HepG2 (cell line): ENCODE measurements at regions not wholly inside any gene's neighbourhood (a gene's known extent, or its start where the extent isn't known, plus 50 kb on each side); places are given as distances from the start of the nearest gene placed in this dataset.

Experiments used
- ATAC-seq: fragments of 200-7000 bp; cut with Tn5 transposase; 3 replicates; pipeline ENCODE4 v1.9.1; 2020; ENCODE audit warnings: mild to moderate bottlenecking, moderate library complexity
- BruUV-seq: library from RNA; stranded (reverse); fragments of 400-500 nt; replicated peaks from 2 replicates; lab custom pipeline; 2021; lab: Mats Ljungman, UMichigan
- CTCF ChIA-PET: fragments of 300-600 bp; formaldehyde crosslinking; extraction: SDS; loops from one replicate; lab custom pipeline; 2021; ENCODE audit warnings: low total read pairs, inconsistent platforms, low intra/inter-chr PET ratio; lab: Yijun Ruan, JAX
- POLR2A ChIA-PET: fragments of 350-600 bp; sonication (Branson Sonifier 250); formaldehyde crosslinking; loops from one replicate; lab custom pipeline; 2020; ENCODE audit warnings: antibody characterized with exemption, inconsistent platforms; lab: Yijun Ruan, JAX
- DNase-seq: peaks from one replicate; pipeline ENCODE4 v3.0.0-alpha.2; 2015; ENCODE audit warnings: low spot score
- FAIRE-seq: peaks from 3 replicates; lab custom pipeline; 2011; peaks lifted over from hg19 to GRCh38; lab: Jason Lieb, UNC
- H2AFZ ChIP-seq: one replicate; pipeline ENCODE4 v1.6.1; 2011; ENCODE audit warnings: low read length, inconsistent platforms
- H3K27ac ChIP-seq: fragments of 300-600 bp; 3 replicates; pipeline ENCODE4 v1.8.0; 2011; ENCODE audit warnings: mixed run types, mild to moderate bottlenecking, mixed read lengths, low read length, inconsistent platforms; ENCODE audit not compliant: insufficient read depth; ENCODE audit errors: extremely low read length
- H3K27me3 ChIP-seq, 2 experiments: fragments of 200-600 bp in 1 of 2; 2 replicates in 1 of 2; 3 replicates in 1 of 2; pipeline versions ENCODE4 v1.6.0 to v1.8.0; 2011; ENCODE audit warnings: low read length in 2 of 2, mild to moderate bottlenecking in 2 of 2, moderate library complexity in 2 of 2, inconsistent platforms in 1 of 2; ENCODE audit not compliant: insufficient read depth in 2 of 2, control insufficient read depth in 1 of 2
- H3K36me3 ChIP-seq, 2 experiments: fragments of 200-600 bp in 1 of 2; replicated peaks in 1 of 2; 2 replicates in 1 of 2; 3 replicates in 1 of 2; pipeline versions ENCODE4 v1.5.1 to v1.8.0; 2011; ENCODE audit warnings: low read length in 2 of 2, inconsistent platforms in 1 of 2; ENCODE audit not compliant: insufficient read depth in 2 of 2, control insufficient read depth in 1 of 2
- H3K4me1 ChIP-seq: 2 replicates; pipeline ENCODE4 v1.5.1; 2012; ENCODE audit warnings: low read length, inconsistent platforms; ENCODE audit not compliant: insufficient read depth
- H3K4me2 ChIP-seq: 2 replicates; pipeline ENCODE4 v1.6.0; 2011; ENCODE audit warnings: low read depth, low read length, inconsistent platforms
- H3K4me3 ChIP-seq, 3 experiments: fragments of 200-600 bp in 1 of 3; sonication (generic), shearing (Covaris generic) in 1 of 3; replicated peaks in 1 of 3; 2 replicates each; pipeline ENCODE4 v1.5.1; 2011 to 2016; ENCODE audit warnings: low read length in 3 of 3, inconsistent platforms in 2 of 3, low read depth in 2 of 3, mild to moderate bottlenecking in 2 of 3, control low read depth in 1 of 3, mixed read lengths in 1 of 3; ENCODE audit not compliant: insufficient read depth in 1 of 3
- H3K79me2 ChIP-seq: one replicate; pipeline ENCODE4 v1.6.1; 2011; ENCODE audit warnings: low read length, inconsistent platforms; ENCODE audit not compliant: insufficient read depth
- H3K9ac ChIP-seq: 2 replicates; pipeline ENCODE4 v1.6.0; 2011; ENCODE audit warnings: mild to moderate bottlenecking, low read depth, low read length, inconsistent platforms; ENCODE audit not compliant: insufficient read depth
- H3K9me3 ChIP-seq: 2 replicates; pipeline ENCODE4 v1.5.1; 2012; ENCODE audit warnings: mild to moderate bottlenecking, low read length
- H4K20me1 ChIP-seq: 2 replicates; pipeline ENCODE4 v1.6.0; 2011; ENCODE audit warnings: inconsistent platforms, mild to moderate bottlenecking, low read length, moderate library complexity; ENCODE audit not compliant: insufficient read depth
- CEBPG ChIP-seq: IDR thresholded peaks from 2 replicates; pipeline ENCODE4 v1.6.1; 2016
- MAFK ChIP-seq, 2 experiments: IDR thresholded peaks in 1 of 2; conservative IDR thresholded peaks in 1 of 2; 2 replicates each; pipeline ENCODE4 v1.6.1; 2011; ENCODE audit warnings: improper control_type of control experiment in 2 of 2, low read length in 2 of 2
- TP53 ChIP-seq: sonication (generic); formaldehyde crosslinking; conservative IDR thresholded peaks from 2 replicates; pipeline ENCODE4 v1.4.0; 2020; ENCODE audit warnings: missing genetic modification reagents
- ZNF232 ChIP-seq: sonication (generic); formaldehyde crosslinking; IDR thresholded peaks from 2 replicates; pipeline ENCODE4 v1.4.0; 2020; ENCODE audit warnings: missing genetic modification reagents, borderline replicate concordance
- WGBS: methylation state at CpG from one replicate; pipeline ENCODE4 v1.1.6; 2017; ENCODE audit warnings: low lambda C conversion rate; 5-methylcytosine and 5-hydroxymethylcytosine counted together
- in situ Hi-C: cut with HindIII; loops from 2 replicates; pipeline ENCODE4 v1.10.0; 2017; ENCODE audit warnings: low pct_unique_long_range_greater_than_20kb; ENCODE audit not compliant: extremely low pct_ligation_motif_present
- intact Hi-C: fragments of 100-400 bp; cut with micrococcal nuclease; formaldehyde crosslinking; loops from one replicate; pipeline ENCODE4 v1.10.0; 2022; ENCODE audit not compliant: unreplicated experiment

- in situ Hi-C loops: no loop called here
- BruUV-seq: no TSS peak
- CTCF ChIA-PET: no interaction called here
- POLR2A ChIA-PET: no interaction called here
- no peaks in the 10 kb centered on the region for H3K79me2 ChIP-seq
- H4K20me1 ChIP-seq: no peaks in the 10 kb centered on the region
- H3K9ac ChIP-seq: no peak overlapping the region
- peaks cover 43% of the 10 kb centered on the region; the same call in 1 of the 2 replicates for H3K9me3 ChIP-seq
- no peak for DNase-seq
- no peak overlapping the region for H3K4me2 ChIP-seq
- H3K4me3 ChIP-seq: no peak overlapping the region
- FAIRE-seq: no peak
- TF ChIP-seq TP53 (CRISPR knock-in tag): no peak
- TF ChIP-seq ZNF232: no peak
- H2AFZ ChIP-seq: no peak overlapping the region
- H3K36me3 ChIP-seq: no peaks in the 10 kb centered on the region
- no peak overlapping the region for H3K27ac ChIP-seq
- intact Hi-C loops: no loop called here
- no peaks in the 10 kb centered on the region for H3K4me1 ChIP-seq
- ATAC-seq: no peak
- H3K27me3 ChIP-seq: no peaks in the 10 kb centered on the region
These were observed 123.8 kb upstream of the FSHR start for GRCh38 chr2:49278141-49278540.

- Histone ChIP-seq H3K27me3 (no peaks in the 10 kb centered on the region), H2AFZ (no peak overlapping the region), H3K36me3 (no peaks in the 10 kb centered on the region), H3K4me2 (no peak overlapping the region), H3K9me3 (no peaks in the 10 kb centered on the region), H3K9ac (no peak overlapping the region), H3K79me2 (no peaks in the 10 kb centered on the region), H4K20me1 (no peaks in the 10 kb centered on the region), H3K27ac (no peak overlapping the region), H3K4me1 (no peaks in the 10 kb centered on the region), H3K4me3 (no peak overlapping the region)
- FAIRE-seq: no peak
- intact Hi-C loops (no loop called here), in situ Hi-C loops (no loop called here)
- no peak for ATAC-seq
- ChIA-PET CTCF (no interaction called here), POLR2A (no interaction called here)
- TF ChIP-seq CEBPG (CRISPR knock-in tag) (no peak), MAFK (conservative IDR thresholded peaks at IDR 0.05 in 1 of 2, IDR thresholded peaks at IDR 0.05 in 1 of 2; ENCODE audit: low read length in 2 of 2) (peak; percentile 27 to 51; a peak in 3 of 4 replicates)
- DNase-seq: peak; percentile 6
- 0% methylated on average over 2 of the region's 2 CpGs for WGBS
- no TSS peak for BruUV-seq
These were observed 116.8 kb upstream of the FSHR start for GRCh38 chr2:49271060-49271606.
